Hepatocyte (in vitro differentiated cells): ENCODE measurements at regions not wholly inside any gene's neighbourhood (a gene's known extent, or its start where the extent isn't known, plus 50 kb on each side); places are given as distances from the start of the nearest gene placed in this dataset.

Experiments
- EZH2 ChIP-seq: fragments of 200-600 bp; sonication (generic); IDR thresholded peaks from 2 replicates; pipeline ENCODE4 v1.6.1; 2016; ENCODE audit warnings: antibody characterized with exemption, mild to moderate bottlenecking, borderline replicate concordance
- TF ChIP-seq, protein P1 (sequence below): fragments of 200-600 bp; sonication (generic); IDR thresholded peaks from 2 replicates; pipeline ENCODE4 v1.5.1; 2016; ENCODE audit warnings: antibody characterized with exemption, mild to moderate bottlenecking; ENCODE audit not compliant: poor library complexity

DNA sequence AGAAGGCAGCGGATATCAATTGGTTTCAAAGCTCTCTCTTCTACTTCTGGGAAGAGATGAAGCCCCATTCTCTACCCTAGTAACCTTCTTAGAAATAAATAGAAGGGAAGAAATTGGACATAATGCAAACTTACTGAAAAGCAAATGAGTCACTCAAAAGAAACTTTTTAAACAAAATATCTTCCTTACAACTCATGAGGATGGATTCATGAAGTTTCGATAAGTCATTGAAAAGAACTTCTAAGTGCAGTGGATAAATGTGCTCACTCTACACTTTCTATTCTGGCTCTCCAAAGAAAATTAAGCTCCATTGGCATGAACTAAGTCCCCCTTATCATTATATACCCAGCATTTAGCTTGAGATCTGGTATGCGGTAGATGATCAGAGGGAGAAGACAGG lies 899.5 kb downstream of the RPS29 start:
- TF ChIP-seq, protein P1, sequence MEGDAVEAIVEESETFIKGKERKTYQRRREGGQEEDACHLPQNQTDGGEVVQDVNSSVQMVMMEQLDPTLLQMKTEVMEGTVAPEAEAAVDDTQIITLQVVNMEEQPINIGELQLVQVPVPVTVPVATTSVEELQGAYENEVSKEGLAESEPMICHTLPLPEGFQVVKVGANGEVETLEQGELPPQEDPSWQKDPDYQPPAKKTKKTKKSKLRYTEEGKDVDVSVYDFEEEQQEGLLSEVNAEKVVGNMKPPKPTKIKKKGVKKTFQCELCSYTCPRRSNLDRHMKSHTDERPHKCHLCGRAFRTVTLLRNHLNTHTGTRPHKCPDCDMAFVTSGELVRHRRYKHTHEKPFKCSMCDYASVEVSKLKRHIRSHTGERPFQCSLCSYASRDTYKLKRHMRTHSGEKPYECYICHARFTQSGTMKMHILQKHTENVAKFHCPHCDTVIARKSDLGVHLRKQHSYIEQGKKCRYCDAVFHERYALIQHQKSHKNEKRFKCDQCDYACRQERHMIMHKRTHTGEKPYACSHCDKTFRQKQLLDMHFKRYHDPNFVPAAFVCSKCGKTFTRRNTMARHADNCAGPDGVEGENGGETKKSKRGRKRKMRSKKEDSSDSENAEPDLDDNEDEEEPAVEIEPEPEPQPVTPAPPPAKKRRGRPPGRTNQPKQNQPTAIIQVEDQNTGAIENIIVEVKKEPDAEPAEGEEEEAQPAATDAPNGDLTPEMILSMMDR: no peak
- no peak for TF ChIP-seq EZH2
